Neural cell (in vitro differentiated cells): ENCODE measurements at regions not wholly inside any gene's neighbourhood (a gene's known extent, or its start where the extent isn't known, plus 50 kb on each side); places are given as distances from the start of the nearest gene placed in this dataset.

Source experiments
- EP300 ChIP-seq: fragments of 450-650 bp; conservative IDR thresholded peaks from 2 replicates; pipeline ENCODE4 v1.6.1; 2014; ENCODE audit warnings: antibody characterized with exemption, mild to moderate bottlenecking, moderate library complexity; ENCODE audit not compliant: poor library complexity, severe bottlenecking
- POLR2AphosphoS5 ChIP-seq: IDR thresholded peaks from 2 replicates; pipeline ENCODE4 v1.6.1; 2012
- TF ChIP-seq, protein P1 (sequence below): fragments of 450-650 bp; IDR thresholded peaks from 2 replicates; pipeline ENCODE4 v1.5.1; 2014; ENCODE audit warnings: antibody characterized with exemption, mild to moderate bottlenecking, moderate library complexity; ENCODE audit not compliant: poor library complexity, severe bottlenecking

DNA sequence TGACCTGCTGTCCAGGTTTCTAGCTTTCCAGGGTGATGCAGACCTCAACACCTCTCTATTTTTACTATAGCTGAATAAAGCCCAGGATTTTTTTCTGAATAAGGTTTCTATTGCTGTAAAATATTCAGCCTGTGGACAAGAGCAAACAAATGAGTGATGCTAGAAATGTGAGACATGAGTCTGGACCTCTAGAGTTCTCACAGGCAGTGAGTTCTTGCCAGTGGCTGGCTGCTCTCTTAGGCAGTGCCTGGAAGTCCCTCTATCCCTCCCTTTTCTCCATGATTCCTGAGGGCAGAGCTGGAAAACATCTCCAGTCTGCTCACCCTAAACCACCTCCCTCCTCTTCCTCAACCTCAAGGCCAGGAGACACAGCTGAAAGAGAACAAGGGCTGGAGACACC, 793.8 kb upstream of the IGFBP3 start:
- TF ChIP-seq POLR2AphosphoS5 = no peak
- no peak for TF ChIP-seq EP300
- TF ChIP-seq, protein P1, sequence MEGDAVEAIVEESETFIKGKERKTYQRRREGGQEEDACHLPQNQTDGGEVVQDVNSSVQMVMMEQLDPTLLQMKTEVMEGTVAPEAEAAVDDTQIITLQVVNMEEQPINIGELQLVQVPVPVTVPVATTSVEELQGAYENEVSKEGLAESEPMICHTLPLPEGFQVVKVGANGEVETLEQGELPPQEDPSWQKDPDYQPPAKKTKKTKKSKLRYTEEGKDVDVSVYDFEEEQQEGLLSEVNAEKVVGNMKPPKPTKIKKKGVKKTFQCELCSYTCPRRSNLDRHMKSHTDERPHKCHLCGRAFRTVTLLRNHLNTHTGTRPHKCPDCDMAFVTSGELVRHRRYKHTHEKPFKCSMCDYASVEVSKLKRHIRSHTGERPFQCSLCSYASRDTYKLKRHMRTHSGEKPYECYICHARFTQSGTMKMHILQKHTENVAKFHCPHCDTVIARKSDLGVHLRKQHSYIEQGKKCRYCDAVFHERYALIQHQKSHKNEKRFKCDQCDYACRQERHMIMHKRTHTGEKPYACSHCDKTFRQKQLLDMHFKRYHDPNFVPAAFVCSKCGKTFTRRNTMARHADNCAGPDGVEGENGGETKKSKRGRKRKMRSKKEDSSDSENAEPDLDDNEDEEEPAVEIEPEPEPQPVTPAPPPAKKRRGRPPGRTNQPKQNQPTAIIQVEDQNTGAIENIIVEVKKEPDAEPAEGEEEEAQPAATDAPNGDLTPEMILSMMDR = no peak
